ENCODE measurements at regions not wholly inside any gene's neighbourhood (a gene's known extent, or its start where the extent isn't known, plus 50 kb on each side); places are given as distances from the start of the nearest gene placed in this dataset.

DNA sequence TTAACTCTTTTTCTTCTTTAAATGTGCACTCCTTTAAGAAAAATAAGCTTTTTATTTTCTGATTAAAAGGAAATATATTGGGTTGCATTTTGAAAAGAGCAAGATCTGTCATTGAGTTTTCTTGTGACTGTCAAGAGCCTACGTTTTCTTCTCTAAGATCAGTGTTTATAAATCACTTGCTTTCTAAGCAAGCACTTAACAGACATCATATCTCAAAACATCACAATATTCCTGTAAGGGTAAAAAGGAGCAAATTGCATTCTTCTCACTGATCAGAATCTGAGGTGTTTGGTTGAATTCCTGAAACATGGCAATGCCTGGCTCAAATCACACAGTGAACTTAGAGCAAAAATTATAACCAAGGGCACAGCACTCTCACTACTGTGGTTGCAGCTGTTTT is 231.3 kb downstream of the PCDH17 start:
- Histone ChIP-seq H3K4me1 (no peaks in the 10 kb centered on the region), H3K27ac (no peak overlapping the region), H3K36me3 (no peaks in the 10 kb centered on the region), H3K9me3 (peaks cover 0 to 11% (median 0%) of the 10 kb centered on the region in 4 donors), H3K27me3 (no peaks in the 10 kb centered on the region), H3K4me3 (no peak overlapping the region)
- TF ChIP-seq, protein P1, sequence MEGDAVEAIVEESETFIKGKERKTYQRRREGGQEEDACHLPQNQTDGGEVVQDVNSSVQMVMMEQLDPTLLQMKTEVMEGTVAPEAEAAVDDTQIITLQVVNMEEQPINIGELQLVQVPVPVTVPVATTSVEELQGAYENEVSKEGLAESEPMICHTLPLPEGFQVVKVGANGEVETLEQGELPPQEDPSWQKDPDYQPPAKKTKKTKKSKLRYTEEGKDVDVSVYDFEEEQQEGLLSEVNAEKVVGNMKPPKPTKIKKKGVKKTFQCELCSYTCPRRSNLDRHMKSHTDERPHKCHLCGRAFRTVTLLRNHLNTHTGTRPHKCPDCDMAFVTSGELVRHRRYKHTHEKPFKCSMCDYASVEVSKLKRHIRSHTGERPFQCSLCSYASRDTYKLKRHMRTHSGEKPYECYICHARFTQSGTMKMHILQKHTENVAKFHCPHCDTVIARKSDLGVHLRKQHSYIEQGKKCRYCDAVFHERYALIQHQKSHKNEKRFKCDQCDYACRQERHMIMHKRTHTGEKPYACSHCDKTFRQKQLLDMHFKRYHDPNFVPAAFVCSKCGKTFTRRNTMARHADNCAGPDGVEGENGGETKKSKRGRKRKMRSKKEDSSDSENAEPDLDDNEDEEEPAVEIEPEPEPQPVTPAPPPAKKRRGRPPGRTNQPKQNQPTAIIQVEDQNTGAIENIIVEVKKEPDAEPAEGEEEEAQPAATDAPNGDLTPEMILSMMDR (IDR thresholded peaks at IDR 0.05) = no peak
- TF ChIP-seq EP300 (IDR thresholded peaks at IDR 0.05) = no peak
- no peak for TF ChIP-seq POLR2A (IDR thresholded peaks at IDR 0.05)
- no peak for DNase-seq (ENCODE audit: low spot score in 2 of 2)
- WGBS, 2 donors = 82 to 84% methylated on average over 1 of the region's 1 CpG

DNA sequence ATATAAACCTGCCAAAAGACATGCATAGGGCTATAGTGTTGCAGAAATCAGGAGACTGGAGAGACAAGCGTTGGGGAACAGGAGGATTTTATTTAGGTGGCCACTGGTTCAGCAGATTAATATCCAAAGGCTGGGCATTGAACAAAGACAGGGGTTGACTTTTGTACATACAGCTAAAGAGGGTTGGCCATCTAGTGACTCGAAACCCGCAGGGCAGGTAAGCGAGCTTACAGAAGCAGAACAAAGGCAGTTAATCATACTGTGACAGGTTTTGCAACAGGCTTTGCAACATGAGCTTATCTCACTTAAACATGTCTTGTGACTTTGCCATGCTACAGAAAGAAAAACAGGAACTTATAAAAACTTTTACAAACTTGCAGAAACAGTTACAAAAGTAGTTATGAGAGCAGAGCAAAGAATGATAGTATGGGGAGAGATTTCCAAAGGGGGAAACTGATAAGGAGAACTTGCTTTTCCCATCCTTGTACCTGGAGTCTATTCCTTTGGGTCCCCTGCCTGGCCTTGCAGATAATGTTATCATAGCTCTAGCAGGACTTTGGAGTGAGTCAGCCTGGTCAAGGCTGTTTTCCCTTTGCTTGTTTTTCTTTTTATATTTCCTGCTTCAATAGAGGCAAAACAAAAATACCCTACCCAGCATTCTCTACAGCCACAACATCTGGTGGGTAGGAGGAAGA is 234.2 kb downstream of the PCDH17 start:
- H3K4me3 ChIP-seq = no peak overlapping the region
- H3K27ac ChIP-seq = no peak overlapping the region
- no peak for TF ChIP-seq EP300 (IDR thresholded peaks at IDR 0.05)
- no peak for TF ChIP-seq POLR2A (IDR thresholded peaks at IDR 0.05)
- TF ChIP-seq, protein P1 (IDR thresholded peaks at IDR 0.05) = no peak
- no peaks in the 10 kb centered on the region for H3K27me3 ChIP-seq
- no peak for DNase-seq (ENCODE audit: low spot score in 2 of 2)
- H3K36me3 ChIP-seq = no peaks in the 10 kb centered on the region
- 89 to 91% methylated on average over 4 of the region's 4 CpGs for WGBS, 2 donors
- no peaks in the 10 kb centered on the region for H3K4me1 ChIP-seq
- H3K9me3 ChIP-seq = peaks cover 0 to 11% (median 0%) of the 10 kb centered on the region in 4 donors

DNA sequence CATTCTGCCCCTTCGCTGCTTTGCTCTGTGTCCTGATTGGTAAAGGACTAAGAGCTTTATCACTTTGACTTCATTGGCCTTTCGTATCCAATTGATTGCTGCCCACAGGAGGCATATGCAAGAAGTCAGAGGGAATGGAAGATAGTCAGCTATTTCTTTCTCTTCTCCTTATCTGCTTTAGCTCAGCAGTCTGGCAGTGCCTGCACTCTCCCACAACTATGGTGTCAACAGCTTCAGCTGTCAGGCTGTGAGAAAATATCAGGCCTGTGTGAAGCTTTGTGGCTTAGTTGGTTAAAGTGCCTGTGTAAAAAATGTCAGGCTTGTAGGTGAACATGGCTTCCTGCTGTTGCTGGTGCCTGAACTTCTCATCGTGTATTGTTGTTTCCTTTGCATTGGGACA is 243.0 kb downstream of the PCDH17 start:
- TF ChIP-seq POLR2A (IDR thresholded peaks at IDR 0.05) (no peak), EP300 (IDR thresholded peaks at IDR 0.05) (no peak)
- TF ChIP-seq, protein P1 (IDR thresholded peaks at IDR 0.05) = no peak
- WGBS, 2 donors = 82 to 88% methylated on average over 3 of the region's 3 CpGs

DNA sequence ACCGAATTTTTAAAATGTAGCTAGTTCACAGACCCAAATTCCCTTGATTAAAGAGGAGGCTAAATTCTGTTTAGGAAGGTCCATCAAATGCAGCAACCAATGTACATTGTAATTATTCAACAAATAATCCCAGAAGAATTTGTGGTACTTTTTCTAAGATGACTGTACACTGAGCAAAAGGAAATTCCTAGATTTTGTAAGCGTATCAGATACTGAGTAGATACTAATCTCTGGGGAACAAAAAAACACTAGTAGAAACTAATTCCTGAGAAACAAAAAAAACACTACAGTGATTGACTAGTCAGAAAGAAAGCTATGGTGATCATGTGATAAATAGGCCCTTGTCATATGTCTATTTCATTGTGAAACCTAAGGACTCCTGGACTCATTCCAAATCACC is 246.1 kb downstream of the PCDH17 start:
- TF ChIP-seq POLR2A (IDR thresholded peaks at IDR 0.05) (no peak), EP300 (IDR thresholded peaks at IDR 0.05) (no peak)
- TF ChIP-seq, protein P1 (IDR thresholded peaks at IDR 0.05) = no peak
- Histone ChIP-seq H3K9me3 (no peaks in the 10 kb centered on the region), H3K4me1 (no peaks in the 10 kb centered on the region), H3K27ac (no peak overlapping the region), H3K4me3 (no peak overlapping the region), H3K36me3 (no peaks in the 10 kb centered on the region), H3K27me3 (no peaks in the 10 kb centered on the region)
- no peak for DNase-seq (ENCODE audit: low spot score in 2 of 2)
- WGBS, 2 donors = 82 to 86% methylated on average over 2 of the region's 2 CpGs

More for the DNA sequence above, 243.0 kb downstream of the PCDH17 start:
- no peaks in the 10 kb centered on the region for H3K36me3 ChIP-seq
- no peaks in the 10 kb centered on the region for H3K4me1 ChIP-seq
- H3K4me3 ChIP-seq = no peak overlapping the region
- H3K9me3 ChIP-seq = no peaks in the 10 kb centered on the region
- DNase-seq (ENCODE audit: low spot score in 2 of 2) = no peak
- H3K27me3 ChIP-seq = no peaks in the 10 kb centered on the region
- H3K27ac ChIP-seq = no peak overlapping the region

DNA sequence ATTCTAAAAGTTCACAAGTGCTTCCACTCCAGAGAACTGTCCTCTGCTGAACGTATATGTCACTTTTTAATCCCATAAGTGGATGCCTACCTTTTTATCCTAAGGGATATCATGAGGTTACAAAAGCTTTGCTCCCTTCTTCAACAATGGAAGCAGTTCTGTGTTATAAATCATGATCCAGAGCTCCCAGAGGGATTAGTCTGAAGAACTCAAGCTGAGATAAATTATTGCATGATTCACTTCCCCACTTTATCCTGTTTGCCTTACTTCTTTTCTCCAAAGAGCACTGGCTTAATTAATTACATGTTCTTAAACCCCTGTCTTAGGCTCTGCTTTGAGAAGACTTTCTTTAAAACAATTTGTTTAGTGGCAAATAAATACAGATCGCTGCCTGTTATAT is 246.7 kb downstream of the PCDH17 start:
- Histone ChIP-seq H3K9me3 (no peaks in the 10 kb centered on the region), H3K4me1 (no peaks in the 10 kb centered on the region), H3K27ac (no peak overlapping the region), H3K27me3 (no peaks in the 10 kb centered on the region), H3K4me3 (no peak overlapping the region), H3K36me3 (no peaks in the 10 kb centered on the region)
- no peak for DNase-seq (ENCODE audit: low spot score in 2 of 2)
- TF ChIP-seq, protein P1 (IDR thresholded peaks at IDR 0.05) = no peak
- TF ChIP-seq EP300 (IDR thresholded peaks at IDR 0.05) = no peak
- no peak for TF ChIP-seq POLR2A (IDR thresholded peaks at IDR 0.05)
- WGBS, 2 donors = 58 to 62% methylated on average over 2 of the region's 2 CpGs

Data from tibial nerve (tissue), 4 donors.